Uterus (tissue), 2 donors: ENCODE measurements at regions not wholly inside any gene's neighbourhood (a gene's known extent, or its start where the extent isn't known, plus 50 kb on each side); places are given as distances from the start of the nearest gene placed in this dataset.

ENCODE experiments used
- CTCF ChIP-seq, 4 experiments: fragments of 200-600 bp in 2 of 4; fragments of 450-650 bp in 2 of 4; sonication (generic) in 2 of 4; IDR thresholded peaks; one replicate each; pipeline ENCODE4 v1.5.1; 2016 to 2019; ENCODE audit warnings: antibody characterized with exemption in 4 of 4, mild to moderate bottlenecking in 2 of 4, moderate library complexity in 1 of 4
- POLR2A ChIP-seq, 2 donors: fragments of 450-650 bp; IDR thresholded peaks; one replicate each; pipeline ENCODE4 v1.6.1; 2016; ENCODE audit warnings: antibody characterized with exemption in 2 of 2, mild to moderate bottlenecking in 1 of 2, moderate library complexity in 1 of 2

- TF ChIP-seq CTCF (IDR thresholded peaks at IDR 0.05), result no peak
- TF ChIP-seq POLR2A (IDR thresholded peaks at IDR 0.05), result no peak
Observed at GRCh38 chr17:72191356-72191755, 70.5 kb downstream of the SOX9 start.
